ENCODE measurements at regions not wholly inside any gene's neighbourhood (a gene's known extent, or its start where the extent isn't known, plus 50 kb on each side); places are given as distances from the start of the nearest gene placed in this dataset.
"Not testable (repeated sequence)": the region's sequence is repeated elsewhere in the genome, so short reads cannot be mapped to it uniquely, and the experiment has no call there.

- DNase-seq (ENCODE audit: low read depth): no peak
Measured at GRCh38 chr7:125375942-125376341, 446.3 kb upstream of the POT1 start.

GRCh38 chr7:125370502-125370901 is 440.9 kb upstream of the POT1 start:
- DNase-seq (ENCODE audit: low read depth): no peak

- DNase-seq (ENCODE audit: low read depth): no peak
Measured at GRCh38 chr7:125363873-125364272, 434.2 kb upstream of the POT1 start.

DNA sequence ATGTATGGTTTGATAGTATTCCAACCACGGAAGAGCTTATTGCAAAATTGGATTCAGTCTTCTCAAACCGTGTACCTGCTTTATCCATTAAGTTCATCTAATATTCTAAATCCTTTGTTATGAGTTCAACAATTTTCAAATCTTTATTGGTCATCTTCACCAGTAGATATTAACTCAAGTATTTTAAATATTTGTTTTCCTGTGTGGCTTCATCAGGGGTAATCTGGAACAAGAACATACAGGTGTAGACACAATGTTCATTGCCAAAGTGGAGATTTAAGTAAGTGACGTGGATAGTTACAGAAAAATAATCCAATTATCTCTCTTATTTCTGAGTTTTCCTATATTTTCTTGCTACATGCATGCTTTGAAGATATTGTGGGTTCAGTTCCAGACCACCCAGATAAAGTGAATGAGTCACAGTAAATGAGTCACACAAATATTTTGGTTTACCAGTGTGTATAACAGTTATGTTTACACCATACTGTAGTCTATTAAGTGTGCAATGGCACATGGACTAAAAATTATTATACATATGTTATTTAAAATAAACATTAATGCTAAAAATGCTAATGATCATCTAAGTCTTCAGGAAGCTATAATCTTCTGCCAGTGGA is 429.0 kb upstream of the POT1 start:
- DNase-seq (ENCODE audit: low read depth): no peak

GRCh38 chr7:125357676-125358455 is 428.2 kb upstream of the POT1 start:
- DNase-seq (ENCODE audit: low read depth): no peak

DNA sequence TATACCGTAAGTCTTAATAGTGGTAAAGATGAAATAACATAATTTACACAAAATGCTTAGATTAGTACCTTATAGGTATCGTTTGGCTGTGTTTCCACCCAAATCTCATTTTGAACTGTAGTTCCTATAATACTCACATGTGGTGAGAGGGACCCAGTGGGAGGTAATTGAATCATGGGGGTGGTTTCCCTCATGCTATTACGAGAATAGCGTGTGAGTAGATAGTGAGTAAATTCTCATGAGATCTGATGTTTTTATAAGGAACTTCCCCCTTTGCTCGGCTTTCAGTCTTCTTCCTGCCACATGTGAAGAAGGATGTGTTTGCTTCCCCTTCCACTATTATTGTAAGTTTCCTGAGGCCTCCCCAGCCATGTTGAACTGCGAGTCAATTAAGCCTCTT is 426.3 kb upstream of the POT1 start:
- DNase-seq (ENCODE audit: low read depth): no peak

- no peak for DNase-seq (ENCODE audit: low read depth)
Measured at GRCh38 chr7:125347269-125347668, 417.6 kb upstream of the POT1 start.

DNA sequence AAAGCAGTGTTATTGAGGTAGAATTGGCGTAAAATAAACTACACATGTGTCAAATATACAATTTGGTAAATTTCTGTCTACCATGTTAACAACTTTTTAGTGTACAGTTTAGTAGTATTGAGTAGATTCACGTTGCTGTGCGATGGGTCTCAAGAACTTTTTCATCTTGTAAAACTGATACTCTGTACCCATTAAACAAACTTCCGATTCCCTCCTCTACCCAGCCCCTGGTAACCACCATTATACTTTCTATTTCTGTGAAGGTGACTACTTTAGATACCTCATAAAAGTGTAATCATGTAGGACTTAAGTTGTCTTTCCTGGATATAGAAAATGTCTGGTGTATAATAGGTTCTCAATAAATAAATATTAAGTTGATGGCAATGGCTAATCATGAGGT is 408.5 kb upstream of the POT1 start:
- DNase-seq (ENCODE audit: low read depth): no peak

DNA sequence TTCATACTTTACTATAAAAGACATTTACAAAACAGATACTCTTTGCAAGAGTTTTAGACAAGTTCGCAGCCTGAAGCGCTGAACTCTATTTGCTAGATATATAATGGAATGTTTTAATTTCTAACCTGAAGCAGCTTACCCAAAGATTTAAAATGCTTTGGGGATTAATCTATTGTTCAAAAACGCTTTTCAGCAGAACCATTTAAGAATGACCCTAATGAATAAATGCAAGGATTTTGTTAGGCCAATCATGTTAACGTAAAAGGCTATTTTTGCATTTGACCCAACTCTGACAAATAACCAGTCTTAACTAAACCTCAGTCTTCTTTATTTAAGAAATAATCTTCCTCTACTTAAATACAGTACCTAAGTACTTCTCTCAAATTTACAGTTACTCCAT is 406.7 kb upstream of the POT1 start:
- DNase-seq (ENCODE audit: low read depth): no peak

- no peak for DNase-seq (ENCODE audit: low read depth)
Measured at GRCh38 chr7:125326666-125327255, 397.1 kb upstream of the POT1 start.

DNA sequence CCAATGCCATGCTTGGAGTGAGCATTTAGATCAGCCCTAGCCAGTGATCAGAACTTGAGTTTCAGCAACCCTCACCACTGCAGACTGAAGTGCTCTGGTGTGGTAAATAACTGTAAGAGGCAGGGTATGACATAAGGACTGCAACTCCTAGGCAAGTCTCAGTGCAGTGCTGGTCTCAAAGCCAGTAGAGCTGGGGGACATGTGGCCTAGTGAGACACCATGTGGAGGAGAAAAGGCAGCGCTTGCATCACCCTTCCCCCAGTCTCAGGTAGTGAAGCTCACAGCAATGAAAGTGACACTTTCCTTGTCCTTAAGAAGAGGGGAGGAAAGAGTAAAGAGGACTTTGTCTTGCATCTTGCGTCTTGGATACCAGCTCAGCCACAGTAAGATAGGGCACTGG is 386.8 kb upstream of the POT1 start:
- no peak for DNase-seq (ENCODE audit: low read depth)

- DNase-seq (ENCODE audit: low read depth): no peak
Measured at GRCh38 chr7:125299003-125299765, 369.6 kb upstream of the POT1 start.

DNA sequence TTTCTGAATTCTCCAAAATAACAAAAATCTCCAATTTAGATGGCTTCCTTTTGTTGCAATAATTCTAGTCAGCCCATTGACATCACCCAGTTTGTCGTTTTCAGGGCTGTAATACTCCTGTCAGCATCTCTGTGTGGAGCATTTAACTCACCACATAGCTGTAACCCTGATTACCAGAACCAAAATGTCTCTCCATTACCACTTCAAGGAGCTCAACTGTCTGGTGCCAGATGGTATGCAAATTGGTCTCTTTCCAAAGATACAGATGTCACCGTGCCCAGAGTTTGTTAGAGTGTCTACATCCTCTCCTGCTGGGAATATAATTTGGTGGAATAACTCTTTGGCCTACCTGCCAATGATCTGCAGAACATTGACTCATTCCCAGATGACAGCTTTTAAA is 350.3 kb upstream of the POT1 start:
- DNase-seq (ENCODE audit: low read depth): no peak

GRCh38 chr7:125278318-125278717 is 348.7 kb upstream of the POT1 start:
- no peak for DNase-seq (ENCODE audit: low read depth)

DNA sequence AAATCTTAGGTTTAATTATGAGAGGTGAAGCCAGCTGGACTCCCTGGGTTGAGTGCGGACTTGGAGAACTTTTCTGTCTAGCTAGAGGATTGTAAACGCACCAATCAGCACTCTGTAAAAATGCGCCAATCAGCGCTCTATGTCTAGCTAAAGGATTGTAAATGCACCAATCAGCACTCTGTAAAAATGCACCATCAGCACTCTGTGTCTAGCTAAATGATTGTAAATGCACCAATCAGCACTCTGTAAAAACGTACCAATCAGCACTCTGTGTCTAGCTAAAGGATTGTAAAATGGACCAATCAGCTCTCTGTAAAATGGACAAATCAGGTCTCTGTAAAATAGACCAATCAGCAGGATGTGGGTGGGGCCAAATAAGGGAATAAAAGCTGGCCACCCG is 345.1 kb upstream of the POT1 start:
- DNase-seq (ENCODE audit: low read depth): not testable (repeated sequence)

DNA sequence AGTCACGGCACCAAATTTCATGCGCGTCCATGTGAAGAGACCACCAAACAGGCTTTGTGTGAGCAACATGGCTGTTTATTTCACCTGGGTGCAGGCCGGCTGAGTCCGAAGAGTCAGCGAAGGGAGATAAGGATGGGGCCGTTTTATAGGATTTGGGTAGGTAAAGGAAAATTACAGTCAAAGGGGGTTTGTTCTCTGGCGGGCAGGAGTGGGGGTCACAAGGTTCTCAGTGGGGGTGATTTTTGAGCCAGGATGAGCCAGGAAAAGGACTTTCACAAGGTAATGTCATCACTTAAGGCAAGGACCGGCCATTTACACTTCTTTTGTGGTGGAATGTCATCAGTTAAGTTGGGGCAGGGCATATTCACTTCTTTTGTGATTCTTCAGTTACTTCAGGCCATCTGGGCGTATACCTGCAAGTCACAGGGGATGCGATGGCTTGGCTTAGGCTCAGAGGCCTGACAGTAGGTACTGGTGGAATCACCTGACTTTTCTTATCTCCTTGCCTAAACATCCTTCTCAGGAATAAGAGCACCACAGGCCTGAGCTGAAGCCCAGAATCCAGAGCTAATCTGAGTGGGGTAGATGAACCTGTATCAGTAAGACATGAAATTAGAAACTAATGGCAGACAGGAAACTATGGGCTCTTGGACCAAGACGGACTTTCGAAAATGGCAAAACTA is 334.7 kb upstream of the POT1 start:
- not testable (repeated sequence) for DNase-seq (ENCODE audit: low read depth)

- DNase-seq (ENCODE audit: low read depth): not testable (repeated sequence)
Measured at GRCh38 chr7:125258876-125259417, 329.3 kb upstream of the POT1 start.

DNA sequence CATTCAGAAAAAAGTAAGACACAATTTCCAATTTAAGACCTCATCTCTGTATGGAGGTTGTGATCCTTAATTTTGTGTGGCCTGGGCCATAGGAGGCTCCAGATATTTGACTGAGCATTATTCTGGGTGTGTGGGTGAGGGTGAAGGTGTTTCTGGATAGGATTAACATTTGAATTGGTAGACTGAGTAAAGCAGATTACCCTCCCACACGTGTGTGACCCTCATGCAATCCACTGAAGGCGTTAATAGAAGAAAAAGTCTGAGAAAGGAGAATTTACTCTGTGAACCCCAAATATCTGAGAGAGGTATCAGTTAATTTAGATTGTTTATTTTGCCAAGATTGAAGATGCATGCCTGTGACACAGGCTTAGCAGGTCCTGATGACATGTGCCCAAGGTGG is 328.0 kb upstream of the POT1 start:
- DNase-seq (ENCODE audit: low read depth): no peak

- no peak for DNase-seq (ENCODE audit: low read depth)
Measured at GRCh38 chr7:125256446-125256845, 326.8 kb upstream of the POT1 start.

- DNase-seq (ENCODE audit: low read depth): no peak
Measured at GRCh38 chr7:125255810-125256209, 326.2 kb upstream of the POT1 start.

DNA sequence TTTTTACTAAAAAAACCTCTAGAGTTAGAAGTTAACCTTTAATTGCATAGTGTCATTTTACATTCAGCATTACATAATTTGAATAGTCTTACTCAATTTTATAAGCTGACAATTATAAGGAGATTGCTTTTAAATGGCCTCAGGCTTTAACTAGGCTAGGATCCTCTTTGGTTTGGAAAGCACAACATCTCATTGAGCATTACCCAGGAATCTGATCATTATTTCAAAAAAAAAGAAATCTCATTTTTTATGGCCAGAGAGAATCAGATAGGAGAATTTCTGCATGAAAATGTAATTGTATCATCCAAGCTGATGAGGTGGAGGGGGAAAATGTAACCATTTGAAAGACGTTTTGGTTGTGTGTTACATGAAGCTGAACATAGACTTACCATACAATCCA is 324.9 kb upstream of the POT1 start:
- DNase-seq (ENCODE audit: low read depth): no peak

All from GM04504 (cell line).